Fibroblast of lung (primary cell): ENCODE measurements at regions not wholly inside any gene's neighbourhood (a gene's known extent, or its start where the extent isn't known, plus 50 kb on each side); places are given as distances from the start of the nearest gene placed in this dataset.

Experiments
- DNase-seq, 2 donors: peaks; one replicate each; pipeline versions ENCODE4 v3.0.0 to v3.0.0-alpha.2; 2010; ENCODE audit warnings: low read depth in 2 of 2
- H2AFZ ChIP-seq: 2 replicates; pipeline ENCODE4 v1.5.1; 2012; ENCODE audit warnings: low read length, control low read depth, inconsistent platforms
- H3K27ac ChIP-seq: 2 replicates; pipeline ENCODE4 v1.5.1; 2011; ENCODE audit warnings: low read length, control low read depth; ENCODE audit not compliant: insufficient read depth
- H3K27me3 ChIP-seq: 2 replicates; pipeline ENCODE4 v1.5.1; 2011; ENCODE audit warnings: mild to moderate bottlenecking, low read length; ENCODE audit not compliant: control insufficient read depth, insufficient read depth
- H3K36me3 ChIP-seq: 2 replicates; pipeline ENCODE4 v1.5.1; 2011; ENCODE audit warnings: low read length; ENCODE audit not compliant: control insufficient read depth, insufficient read depth
- H3K4me1 ChIP-seq: 2 replicates; pipeline ENCODE4 v1.5.1; 2011; ENCODE audit warnings: low read length; ENCODE audit not compliant: control insufficient read depth, insufficient read depth; ENCODE audit errors: extremely low read depth
- H3K4me2 ChIP-seq: 2 replicates; pipeline ENCODE4 v1.5.1; 2011; ENCODE audit warnings: low read length, control low read depth; ENCODE audit not compliant: insufficient read depth; ENCODE audit errors: extremely low read depth
- H3K4me3 ChIP-seq, 4 experiments: fragments of 200-600 bp in 1 of 4; sonication (generic) in 1 of 4; replicated peaks in 1 of 4; 2 replicates each; pipeline ENCODE4 v1.5.1; 2011 to 2016; ENCODE audit warnings: low read length in 4 of 4, low read depth in 3 of 4, mild to moderate bottlenecking in 3 of 4, control low read depth in 2 of 4, inconsistent platforms in 1 of 4, mixed read lengths in 1 of 4; ENCODE audit not compliant: insufficient read depth in 1 of 4; ENCODE audit errors: control extremely low read depth in 1 of 4
- H3K79me2 ChIP-seq: 2 replicates; pipeline ENCODE4 v1.5.1; 2012; ENCODE audit warnings: mild to moderate bottlenecking, low read length, inconsistent platforms; ENCODE audit not compliant: control insufficient read depth, insufficient read depth
- H3K9ac ChIP-seq: 2 replicates; pipeline ENCODE4 v1.5.1; 2011; ENCODE audit warnings: mild to moderate bottlenecking, low read length, control low read depth; ENCODE audit not compliant: insufficient read depth
- H3K9me3 ChIP-seq: 2 replicates; pipeline ENCODE4 v1.5.1; 2012; ENCODE audit warnings: low read depth, low read length; ENCODE audit not compliant: control insufficient read depth, insufficient read depth
- H4K20me1 ChIP-seq: 2 replicates; pipeline ENCODE4 v1.5.1; 2011; ENCODE audit warnings: low read length; ENCODE audit not compliant: control insufficient read depth, insufficient read depth; ENCODE audit errors: extremely low read depth
- EZH2 ChIP-seq: IDR thresholded peaks from 2 replicates; pipeline ENCODE4 v1.5.1; 2012; ENCODE audit warnings: low read length, control low read depth, mild to moderate bottlenecking; ENCODE audit errors: missing control alignments
- TF ChIP-seq, protein P1 (sequence below), 2 donors: IDR thresholded peaks in 1 of 2; conservative IDR thresholded peaks in 1 of 2; 1 replicate in 1 of 2; 2 replicates in 1 of 2; pipeline ENCODE4 v1.5.1; 2011 to 2012; ENCODE audit warnings: low read length in 2 of 2, control low read depth in 1 of 2, inconsistent platforms in 1 of 2, low read depth in 1 of 2, mild to moderate bottlenecking in 1 of 2

DNA sequence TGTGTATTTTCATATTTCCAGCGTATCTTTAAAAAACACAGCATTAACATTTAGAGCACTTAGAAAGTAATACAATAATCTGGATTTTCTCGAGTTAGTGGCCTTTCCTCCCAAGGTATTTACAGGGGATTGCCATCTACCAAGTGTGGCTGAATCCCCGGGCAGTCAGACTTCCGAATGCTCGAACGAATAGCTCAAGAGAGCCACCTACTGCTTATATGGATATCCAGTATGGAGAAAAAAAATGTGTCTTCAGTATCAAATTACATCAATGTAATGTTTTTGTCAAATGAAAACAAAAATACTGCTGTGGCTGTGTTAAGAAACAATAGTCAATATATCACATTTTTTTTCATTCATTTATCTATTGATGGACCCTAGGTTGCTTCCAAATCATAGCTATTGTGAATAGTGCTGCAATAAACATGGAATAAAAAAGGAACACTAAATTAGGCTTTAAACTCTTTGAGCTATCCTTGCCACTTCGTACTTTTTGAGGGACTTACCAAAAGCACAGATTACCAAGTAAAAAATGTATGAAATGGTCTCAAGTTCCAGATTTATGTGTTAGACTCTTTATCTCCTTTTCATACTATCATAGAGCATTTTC is 654.5 kb upstream of the PTCHD4 start:
- no peak overlapping the region for H3K9ac ChIP-seq
- H3K36me3 ChIP-seq, result no peaks in the 10 kb centered on the region
- H2AFZ ChIP-seq, result no peak overlapping the region
- H3K27ac ChIP-seq, result no peak overlapping the region
- no peaks in the 10 kb centered on the region for H3K27me3 ChIP-seq
- peaks cover 6% of the 10 kb centered on the region for H3K4me1 ChIP-seq
- no peak overlapping the region for H3K4me3 ChIP-seq
- no peaks in the 10 kb centered on the region for H3K79me2 ChIP-seq
- H4K20me1 ChIP-seq, result no peaks in the 10 kb centered on the region
- no peak overlapping the region for H3K4me2 ChIP-seq
- peak; percentile 61 to 84 for DNase-seq
- no peak for TF ChIP-seq EZH2
- TF ChIP-seq, protein P1, sequence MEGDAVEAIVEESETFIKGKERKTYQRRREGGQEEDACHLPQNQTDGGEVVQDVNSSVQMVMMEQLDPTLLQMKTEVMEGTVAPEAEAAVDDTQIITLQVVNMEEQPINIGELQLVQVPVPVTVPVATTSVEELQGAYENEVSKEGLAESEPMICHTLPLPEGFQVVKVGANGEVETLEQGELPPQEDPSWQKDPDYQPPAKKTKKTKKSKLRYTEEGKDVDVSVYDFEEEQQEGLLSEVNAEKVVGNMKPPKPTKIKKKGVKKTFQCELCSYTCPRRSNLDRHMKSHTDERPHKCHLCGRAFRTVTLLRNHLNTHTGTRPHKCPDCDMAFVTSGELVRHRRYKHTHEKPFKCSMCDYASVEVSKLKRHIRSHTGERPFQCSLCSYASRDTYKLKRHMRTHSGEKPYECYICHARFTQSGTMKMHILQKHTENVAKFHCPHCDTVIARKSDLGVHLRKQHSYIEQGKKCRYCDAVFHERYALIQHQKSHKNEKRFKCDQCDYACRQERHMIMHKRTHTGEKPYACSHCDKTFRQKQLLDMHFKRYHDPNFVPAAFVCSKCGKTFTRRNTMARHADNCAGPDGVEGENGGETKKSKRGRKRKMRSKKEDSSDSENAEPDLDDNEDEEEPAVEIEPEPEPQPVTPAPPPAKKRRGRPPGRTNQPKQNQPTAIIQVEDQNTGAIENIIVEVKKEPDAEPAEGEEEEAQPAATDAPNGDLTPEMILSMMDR (conservative IDR thresholded peaks at IDR 0.05 in 1 of 2, IDR thresholded peaks at IDR 0.05 in 1 of 2; ENCODE audit: low read depth in 1 of 2, low read length in 2 of 2), result peak; percentile 64 to 67
- no peaks in the 10 kb centered on the region for H3K9me3 ChIP-seq

DNA sequence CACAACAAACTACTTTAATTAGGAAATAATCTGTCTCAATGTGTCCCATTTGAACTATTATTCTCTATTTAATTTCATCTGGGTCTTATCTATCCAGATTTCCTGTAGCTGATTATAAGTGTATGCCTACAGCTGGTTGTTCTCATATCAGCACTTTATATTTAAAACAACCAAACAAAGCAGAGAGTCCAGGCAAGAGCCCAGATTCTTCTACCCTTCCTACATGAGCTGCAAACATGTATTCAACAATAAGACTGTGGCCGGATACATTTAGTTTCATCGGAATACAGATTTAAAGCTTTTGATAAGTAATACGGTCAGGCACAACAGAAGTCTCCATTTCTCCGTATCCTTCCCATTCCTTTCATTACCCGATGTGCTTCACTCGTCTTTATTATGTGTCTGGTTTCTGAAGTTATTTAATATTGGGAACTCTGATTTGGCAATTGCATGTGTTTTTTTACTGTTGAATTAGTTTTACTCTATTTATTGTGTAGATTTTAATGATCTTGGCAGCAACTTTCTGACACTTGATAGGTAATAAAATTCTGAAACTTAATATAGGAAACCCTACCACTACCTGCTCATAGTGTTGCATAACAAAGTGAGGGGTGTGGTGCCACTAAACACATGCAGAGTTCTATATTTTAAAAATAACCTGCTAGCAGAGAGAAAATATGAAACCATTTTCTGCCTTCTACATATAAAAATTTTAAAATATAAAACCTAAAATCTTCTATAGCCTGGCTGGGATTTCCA is 653.5 kb upstream of the PTCHD4 start:
- Histone ChIP-seq H2AFZ (peak overlapping the region; percentile 76), H3K36me3 (no peaks in the 10 kb centered on the region), H3K4me1 (peaks cover 6% of the 10 kb centered on the region), H3K79me2 (no peaks in the 10 kb centered on the region), H3K27ac (no peak overlapping the region), H4K20me1 (no peaks in the 10 kb centered on the region), H3K9me3 (no peaks in the 10 kb centered on the region), H3K9ac (no peak overlapping the region), H3K4me2 (peak overlapping the region; percentile 48), H3K27me3 (no peaks in the 10 kb centered on the region), H3K4me3 (peak overlapping the region in 1 of 4 experiments; percentile 20)
- peak in 1 of 2 donors; percentile 77 for DNase-seq
- TF ChIP-seq, protein P1 (conservative IDR thresholded peaks at IDR 0.05 in 1 of 2, IDR thresholded peaks at IDR 0.05 in 1 of 2; ENCODE audit: low read depth in 1 of 2, low read length in 2 of 2), result no peak
- no peak for TF ChIP-seq EZH2

DNA sequence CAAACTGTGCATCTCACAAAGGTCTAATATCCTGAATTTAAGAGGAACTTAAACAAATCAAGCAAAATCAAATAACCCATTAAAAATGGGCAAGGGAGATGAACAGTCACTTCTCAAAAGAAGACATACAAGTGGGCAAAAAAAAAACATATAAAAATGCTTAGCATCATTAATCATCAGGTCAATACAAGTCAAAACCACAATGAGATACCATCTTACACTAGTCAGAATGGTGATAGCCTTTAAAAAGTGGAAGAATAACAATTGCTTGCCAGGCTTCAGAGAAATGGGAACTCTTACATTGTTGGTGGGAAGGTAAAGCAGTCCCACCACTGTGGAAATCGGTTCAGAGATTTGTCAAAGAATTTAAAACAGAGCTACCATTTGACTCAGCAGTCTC is 646.7 kb upstream of the PTCHD4 start:
- H3K27ac ChIP-seq, result no peak overlapping the region
- H3K79me2 ChIP-seq, result no peaks in the 10 kb centered on the region
- no peaks in the 10 kb centered on the region for H3K9me3 ChIP-seq
- H3K4me2 ChIP-seq, result no peak overlapping the region
- no peaks in the 10 kb centered on the region for H4K20me1 ChIP-seq
- no peak overlapping the region for H3K4me3 ChIP-seq
- no peaks in the 10 kb centered on the region for H3K4me1 ChIP-seq
- H3K9ac ChIP-seq, result no peak overlapping the region
- DNase-seq, result peak in 1 of 2 donors; percentile 59
- H3K36me3 ChIP-seq, result no peaks in the 10 kb centered on the region
- no peak overlapping the region for H2AFZ ChIP-seq
- no peaks in the 10 kb centered on the region for H3K27me3 ChIP-seq
- no peak for TF ChIP-seq EZH2
- TF ChIP-seq, protein P1 (conservative IDR thresholded peaks at IDR 0.05 in 1 of 2, IDR thresholded peaks at IDR 0.05 in 1 of 2; ENCODE audit: low read depth in 1 of 2, low read length in 2 of 2), result no peak
